GM12864 (cell line): ENCODE measurements at regions not wholly inside any gene's neighbourhood (a gene's known extent, or its start where the extent isn't known, plus 50 kb on each side); places are given as distances from the start of the nearest gene placed in this dataset.

Experiments
- DNase-seq: peaks from one replicate; pipeline ENCODE4 v3.0.0-alpha.2; 2011; ENCODE audit warnings: low read depth
- H3K4me3 ChIP-seq: 2 replicates; pipeline ENCODE4 v1.5.1; 2011; ENCODE audit warnings: mild to moderate bottlenecking, low read depth, low read length, control low read depth
- TF ChIP-seq, protein P1 (sequence below): IDR thresholded peaks from 2 replicates; pipeline ENCODE4 v1.5.1; 2011; ENCODE audit warnings: low read depth, mild to moderate bottlenecking, moderate library complexity, low read length, control low read depth, inconsistent platforms; ENCODE audit errors: missing control alignments

DNA sequence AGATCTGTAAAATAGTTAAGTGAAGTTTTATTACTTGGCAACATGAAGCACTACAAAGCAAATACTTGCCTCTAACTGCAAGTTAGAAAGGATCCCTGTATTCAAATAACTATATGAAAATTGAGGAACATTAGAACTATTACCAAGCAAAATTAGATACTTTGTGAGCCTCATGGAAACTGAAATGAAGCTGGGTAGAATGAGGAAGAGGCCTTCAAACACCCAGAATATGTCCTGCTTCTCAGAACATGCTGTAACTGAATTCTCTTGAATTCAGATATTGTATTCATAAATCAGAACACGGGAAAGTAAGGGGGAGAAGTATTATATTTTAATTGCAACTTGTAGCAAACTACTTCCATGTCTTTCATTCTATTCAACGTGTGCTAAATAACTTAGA, 947.9 kb downstream of the PCDH17 start:
- no peak overlapping the region for H3K4me3 ChIP-seq
- TF ChIP-seq, protein P1, sequence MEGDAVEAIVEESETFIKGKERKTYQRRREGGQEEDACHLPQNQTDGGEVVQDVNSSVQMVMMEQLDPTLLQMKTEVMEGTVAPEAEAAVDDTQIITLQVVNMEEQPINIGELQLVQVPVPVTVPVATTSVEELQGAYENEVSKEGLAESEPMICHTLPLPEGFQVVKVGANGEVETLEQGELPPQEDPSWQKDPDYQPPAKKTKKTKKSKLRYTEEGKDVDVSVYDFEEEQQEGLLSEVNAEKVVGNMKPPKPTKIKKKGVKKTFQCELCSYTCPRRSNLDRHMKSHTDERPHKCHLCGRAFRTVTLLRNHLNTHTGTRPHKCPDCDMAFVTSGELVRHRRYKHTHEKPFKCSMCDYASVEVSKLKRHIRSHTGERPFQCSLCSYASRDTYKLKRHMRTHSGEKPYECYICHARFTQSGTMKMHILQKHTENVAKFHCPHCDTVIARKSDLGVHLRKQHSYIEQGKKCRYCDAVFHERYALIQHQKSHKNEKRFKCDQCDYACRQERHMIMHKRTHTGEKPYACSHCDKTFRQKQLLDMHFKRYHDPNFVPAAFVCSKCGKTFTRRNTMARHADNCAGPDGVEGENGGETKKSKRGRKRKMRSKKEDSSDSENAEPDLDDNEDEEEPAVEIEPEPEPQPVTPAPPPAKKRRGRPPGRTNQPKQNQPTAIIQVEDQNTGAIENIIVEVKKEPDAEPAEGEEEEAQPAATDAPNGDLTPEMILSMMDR: no peak
- no peak for DNase-seq

DNA sequence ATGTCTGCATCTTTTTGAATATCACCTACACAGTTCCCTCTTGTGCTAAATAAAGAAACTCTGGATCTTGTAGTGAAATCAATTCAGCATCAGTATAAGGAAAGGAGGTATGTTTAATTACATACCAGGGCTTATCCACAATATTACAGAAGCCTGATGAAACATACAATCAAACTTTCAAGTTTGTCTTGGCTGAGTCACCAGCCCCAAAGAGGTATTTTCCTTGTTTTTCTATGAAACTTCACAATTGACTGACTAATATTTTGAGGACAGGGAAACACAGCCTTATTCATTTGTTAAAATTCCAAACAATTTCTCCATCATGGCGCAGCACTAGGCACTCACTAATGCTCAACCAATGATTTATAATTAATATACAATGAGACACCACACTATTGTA, 952.4 kb downstream of the PCDH17 start:
- TF ChIP-seq, protein P1: no peak
- no peak overlapping the region for H3K4me3 ChIP-seq
- DNase-seq: no peak

DNA sequence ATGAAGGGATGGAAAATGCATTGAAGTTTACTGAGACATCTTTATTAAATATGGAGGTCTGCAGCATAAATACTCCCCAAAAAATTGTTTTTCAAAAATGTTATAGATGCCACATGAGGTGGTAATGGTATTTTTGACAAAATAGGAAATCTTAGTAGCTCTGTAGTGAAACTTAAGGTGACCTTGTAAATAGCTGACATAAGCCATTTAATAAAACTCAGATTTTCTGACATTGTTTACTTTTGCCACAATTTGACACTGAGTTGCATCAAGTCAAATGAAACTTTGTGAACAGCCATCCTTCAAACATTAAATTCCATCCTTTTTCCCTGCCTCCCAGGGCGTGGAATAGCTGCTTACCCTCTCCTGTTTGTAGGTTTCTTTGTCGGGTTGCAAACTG, 953.1 kb downstream of the PCDH17 start:
- DNase-seq: no peak
- H3K4me3 ChIP-seq: no peak overlapping the region
- TF ChIP-seq, protein P1: no peak

- TF ChIP-seq, protein P1: no peak
- DNase-seq: no peak
- no peak overlapping the region for H3K4me3 ChIP-seq
Observed at GRCh38 chr13:58587183-58587582, 955.6 kb downstream of the PCDH17 start.

DNA sequence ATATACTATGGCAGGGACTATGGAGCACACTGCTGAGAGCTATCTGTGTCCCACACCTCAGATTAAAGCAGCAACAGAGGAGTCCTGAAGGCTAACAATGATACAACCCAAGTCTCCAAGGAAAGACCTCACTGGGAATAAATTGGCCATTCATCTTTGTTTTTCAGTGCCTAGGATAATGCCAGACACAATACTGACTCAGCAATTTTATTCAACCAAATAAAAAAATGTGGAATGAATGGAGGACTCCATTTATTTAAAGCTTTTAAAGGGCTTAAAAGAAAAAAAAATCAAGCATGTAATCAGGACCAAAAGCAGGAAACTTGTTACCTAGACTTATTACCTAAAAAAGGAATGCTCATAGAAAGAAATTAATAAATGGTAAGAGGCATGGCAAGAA, 960.5 kb downstream of the PCDH17 start:
- no peak overlapping the region for H3K4me3 ChIP-seq
- no peak for DNase-seq
- TF ChIP-seq, protein P1: no peak

GRCh38 chr13:58592786-58593185, 961.2 kb downstream of the PCDH17 start:
- TF ChIP-seq, protein P1: no peak
- no peak for DNase-seq
- H3K4me3 ChIP-seq: no peak overlapping the region

- no peak overlapping the region for H3K4me3 ChIP-seq
- TF ChIP-seq, protein P1: no peak
- DNase-seq: no peak
Observed at GRCh38 chr13:58594747-58595600, 963.4 kb downstream of the PCDH17 start.
